ENCODE measurements at regions not wholly inside any gene's neighbourhood (a gene's known extent, or its start where the extent isn't known, plus 50 kb on each side); places are given as distances from the start of the nearest gene placed in this dataset.

- H3F3A ChIP-seq (ENCODE audit: insufficient read depth, low read length) = no peaks in the 10 kb centered on the region
- H3K27me3 ChIP-seq (replicated peaks; ENCODE audit: insufficient read depth, low read length) = no peaks in the 10 kb centered on the region
- no peak overlapping the region for H3K4me3 ChIP-seq (ENCODE audit: low read length)
- no peak for TF ChIP-seq EZH2phosphoT487 (IDR thresholded peaks at IDR 0.05; ENCODE audit: low read length)
- no peak for TF ChIP-seq EZH2 (optimal IDR thresholded peaks at IDR 0.05; ENCODE audit: low read depth, low read length)
- TF ChIP-seq, protein P1, sequence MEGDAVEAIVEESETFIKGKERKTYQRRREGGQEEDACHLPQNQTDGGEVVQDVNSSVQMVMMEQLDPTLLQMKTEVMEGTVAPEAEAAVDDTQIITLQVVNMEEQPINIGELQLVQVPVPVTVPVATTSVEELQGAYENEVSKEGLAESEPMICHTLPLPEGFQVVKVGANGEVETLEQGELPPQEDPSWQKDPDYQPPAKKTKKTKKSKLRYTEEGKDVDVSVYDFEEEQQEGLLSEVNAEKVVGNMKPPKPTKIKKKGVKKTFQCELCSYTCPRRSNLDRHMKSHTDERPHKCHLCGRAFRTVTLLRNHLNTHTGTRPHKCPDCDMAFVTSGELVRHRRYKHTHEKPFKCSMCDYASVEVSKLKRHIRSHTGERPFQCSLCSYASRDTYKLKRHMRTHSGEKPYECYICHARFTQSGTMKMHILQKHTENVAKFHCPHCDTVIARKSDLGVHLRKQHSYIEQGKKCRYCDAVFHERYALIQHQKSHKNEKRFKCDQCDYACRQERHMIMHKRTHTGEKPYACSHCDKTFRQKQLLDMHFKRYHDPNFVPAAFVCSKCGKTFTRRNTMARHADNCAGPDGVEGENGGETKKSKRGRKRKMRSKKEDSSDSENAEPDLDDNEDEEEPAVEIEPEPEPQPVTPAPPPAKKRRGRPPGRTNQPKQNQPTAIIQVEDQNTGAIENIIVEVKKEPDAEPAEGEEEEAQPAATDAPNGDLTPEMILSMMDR (IDR thresholded peaks at IDR 0.05; ENCODE audit: low read length) = no peak
- H3K4me1 ChIP-seq (ENCODE audit: low read length) = no peaks in the 10 kb centered on the region
- no peaks in the 10 kb centered on the region for H3K79me2 ChIP-seq (ENCODE audit: low read length)
- H4K20me1 ChIP-seq (ENCODE audit: insufficient read depth, low read length) = no peaks in the 10 kb centered on the region
- DNase-seq = no peak
- H3K9ac ChIP-seq (ENCODE audit: low read length) = no peak overlapping the region
- no peak overlapping the region for H2AFZ ChIP-seq (ENCODE audit: low read length)
- H3K27ac ChIP-seq (ENCODE audit: low read length) = no peak overlapping the region
- no peak overlapping the region for H3K4me2 ChIP-seq (ENCODE audit: low read depth, low read length)
- no peaks in the 10 kb centered on the region for H3K9me3 ChIP-seq (replicated peaks; ENCODE audit: insufficient read depth, low read length)
- H3K36me3 ChIP-seq (replicated peaks; ENCODE audit: insufficient read depth, low read length) = no peaks in the 10 kb centered on the region
- H3K9me2 ChIP-seq (replicated peaks; ENCODE audit: insufficient read depth, low read length) = no peaks in the 10 kb centered on the region
Observed at GRCh38 chr21:24785033-24785432, 822.2 kb downstream of the MRPL39 start.

- no peak for DNase-seq
- Histone ChIP-seq H3F3A (ENCODE audit: insufficient read depth, low read length) (no peaks in the 10 kb centered on the region), H2AFZ (ENCODE audit: low read length) (no peak overlapping the region)
Observed at GRCh38 chr21:24781146-24781545, 826.1 kb downstream of the MRPL39 start.

DNA sequence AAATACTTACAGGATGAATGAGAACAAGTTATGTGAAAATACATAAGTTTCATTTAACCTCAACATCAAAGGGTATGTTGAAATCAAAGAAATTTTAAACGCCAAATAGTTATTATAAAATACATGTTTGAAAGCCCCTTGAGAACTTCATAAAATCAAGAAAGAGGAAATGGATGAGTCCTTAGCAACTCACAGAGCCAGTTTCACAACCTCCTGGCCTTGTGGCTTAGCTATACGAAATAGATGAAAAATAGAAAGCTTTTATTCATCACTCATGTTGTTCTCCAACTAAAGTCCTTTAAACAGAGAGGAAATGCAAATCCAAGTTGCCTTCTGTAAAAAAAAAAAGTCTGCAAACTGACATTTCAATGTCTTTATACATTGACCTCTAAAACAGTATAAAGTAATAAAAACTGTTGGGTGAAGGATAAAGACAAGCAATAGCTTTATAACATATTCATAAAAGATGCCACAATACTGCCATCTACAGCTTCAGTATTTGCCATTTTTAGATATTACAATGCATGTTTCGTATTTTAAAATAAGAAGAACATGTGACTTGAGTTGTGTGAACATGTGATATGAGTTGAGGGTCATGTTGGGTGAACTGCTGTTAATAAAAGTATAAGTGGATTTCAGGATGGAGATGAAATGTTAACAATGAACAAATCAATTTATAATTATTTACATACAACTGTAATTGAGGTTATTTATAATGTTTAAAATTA lies 847.8 kb downstream of the MRPL39 start:
- DNase-seq = no peak
- H3F3A ChIP-seq (ENCODE audit: insufficient read depth, low read length) = no peaks in the 10 kb centered on the region
- no peak overlapping the region for H3K4me2 ChIP-seq (ENCODE audit: low read depth, low read length)
- H2AFZ ChIP-seq (ENCODE audit: low read length) = no peak overlapping the region
- H3K27me3 ChIP-seq (replicated peaks; ENCODE audit: insufficient read depth, low read length) = no peaks in the 10 kb centered on the region
- H3K36me3 ChIP-seq (replicated peaks; ENCODE audit: insufficient read depth, low read length) = no peaks in the 10 kb centered on the region
- H3K4me3 ChIP-seq (ENCODE audit: low read length) = no peak overlapping the region
- TF ChIP-seq EZH2 (optimal IDR thresholded peaks at IDR 0.05; ENCODE audit: low read depth, low read length) (no peak), EZH2phosphoT487 (IDR thresholded peaks at IDR 0.05; ENCODE audit: low read length) (no peak)
- TF ChIP-seq, protein P1 (IDR thresholded peaks at IDR 0.05; ENCODE audit: low read length) = no peak
- H3K4me1 ChIP-seq (ENCODE audit: low read length) = no peaks in the 10 kb centered on the region
- no peaks in the 10 kb centered on the region for H3K9me2 ChIP-seq (replicated peaks; ENCODE audit: insufficient read depth, low read length)
- H3K9ac ChIP-seq (ENCODE audit: low read length) = no peak overlapping the region
- H3K9me3 ChIP-seq (replicated peaks; ENCODE audit: insufficient read depth, low read length) = no peaks in the 10 kb centered on the region
- no peaks in the 10 kb centered on the region for H4K20me1 ChIP-seq (ENCODE audit: insufficient read depth, low read length)
- H3K27ac ChIP-seq (ENCODE audit: low read length) = no peak overlapping the region
- no peaks in the 10 kb centered on the region for H3K79me2 ChIP-seq (ENCODE audit: low read length)

More at GRCh38 chr21:24781146-24781545, 826.1 kb downstream of the MRPL39 start:
- no peak overlapping the region for H3K27ac ChIP-seq (ENCODE audit: low read length)
- H3K4me2 ChIP-seq (ENCODE audit: low read depth, low read length) = no peak overlapping the region
- no peaks in the 10 kb centered on the region for H4K20me1 ChIP-seq (ENCODE audit: insufficient read depth, low read length)
- H3K9me2 ChIP-seq (replicated peaks; ENCODE audit: insufficient read depth, low read length) = no peaks in the 10 kb centered on the region
- H3K27me3 ChIP-seq (replicated peaks; ENCODE audit: insufficient read depth, low read length) = no peaks in the 10 kb centered on the region
- no peak overlapping the region for H3K9ac ChIP-seq (ENCODE audit: low read length)
- H3K9me3 ChIP-seq (replicated peaks; ENCODE audit: insufficient read depth, low read length) = no peaks in the 10 kb centered on the region
- H3K4me1 ChIP-seq (ENCODE audit: low read length) = no peaks in the 10 kb centered on the region
- no peaks in the 10 kb centered on the region for H3K79me2 ChIP-seq (ENCODE audit: low read length)
- no peak overlapping the region for H3K4me3 ChIP-seq (ENCODE audit: low read length)
- no peaks in the 10 kb centered on the region for H3K36me3 ChIP-seq (replicated peaks; ENCODE audit: insufficient read depth, low read length)
- TF ChIP-seq, protein P1 (IDR thresholded peaks at IDR 0.05; ENCODE audit: low read length) = no peak
- TF ChIP-seq EZH2phosphoT487 (IDR thresholded peaks at IDR 0.05; ENCODE audit: low read length) = no peak
- TF ChIP-seq EZH2 (optimal IDR thresholded peaks at IDR 0.05; ENCODE audit: low read depth, low read length) = no peak
